Caco-2 (cell line): ENCODE measurements at regions not wholly inside any gene's neighbourhood (a gene's known extent, or its start where the extent isn't known, plus 50 kb on each side); places are given as distances from the start of the nearest gene placed in this dataset.

ENCODE experiments used
- BruUV-seq: library from RNA; stranded (reverse); fragments of 400-500 nt; replicated peaks from 2 replicates; lab custom pipeline; 2021; lab: Mats Ljungman, UMichigan
- CTCF ChIA-PET: fragments of 300-600 bp; sonication (Branson Sonifier 250); formaldehyde crosslinking; loops from one replicate; lab custom pipeline; 2022; ENCODE audit warnings: antibody characterized with exemption; lab: Charles Lee
- POLR2A ChIA-PET: fragments of 300-600 bp; sonication (Branson Sonifier 250); formaldehyde crosslinking; loops from one replicate; lab custom pipeline; 2022; ENCODE audit warnings: antibody characterized with exemption; lab: Charles Lee
- DNase-seq, 2 experiments: peaks; one replicate each; pipeline versions ENCODE4 v3.0.0 to v3.0.0-alpha.2; 2020 to 2022
- H3K27me3 ChIP-seq: replicated peaks from 2 replicates; pipeline ENCODE4 v1.6.0; 2011; ENCODE audit warnings: low read length; ENCODE audit not compliant: control insufficient read depth, insufficient read depth
- H3K36me3 ChIP-seq: 2 replicates; pipeline ENCODE4 v1.5.1; 2011; ENCODE audit warnings: low read length; ENCODE audit not compliant: control insufficient read depth, insufficient read depth
- H3K4me1 ChIP-seq: fragments of 250-450 bp; sonication (Bioruptor Pico); 2 replicates; pipeline ENCODE4 v1.5.1; 2020; ENCODE audit warnings: mild to moderate bottlenecking
- H3K4me3 ChIP-seq: 2 replicates; pipeline ENCODE4 v1.5.1; 2011; ENCODE audit warnings: low read depth, mild to moderate bottlenecking, control low read depth, low read length
- H3K9me3 ChIP-seq: fragments of 250-450 bp; sonication (Bioruptor Pico); 2 replicates; pipeline ENCODE4 v1.5.1; 2020; ENCODE audit warnings: mild to moderate bottlenecking, moderate library complexity
- H3K27ac Mint-ChIP-seq: one replicate; pipeline ENCODE4 v1.8.0; 2022; ENCODE audit warnings: mixed read lengths; ENCODE audit not compliant: unreplicated experiment
- H3K27me3 Mint-ChIP-seq: one replicate; pipeline ENCODE4 v1.8.0; 2022; ENCODE audit warnings: mixed read lengths; ENCODE audit not compliant: insufficient read depth, unreplicated experiment
- H3K36me3 Mint-ChIP-seq: one replicate; pipeline ENCODE4 v1.8.0; 2022; ENCODE audit warnings: mild to moderate bottlenecking, mixed read lengths; ENCODE audit not compliant: insufficient read depth, unreplicated experiment
- H3K4me1 Mint-ChIP-seq: one replicate; pipeline ENCODE4 v1.8.0; 2022; ENCODE audit warnings: low read depth, mixed read lengths; ENCODE audit not compliant: unreplicated experiment
- H3K4me3 Mint-ChIP-seq: one replicate; pipeline ENCODE4 v1.8.0; 2022; ENCODE audit warnings: mild to moderate bottlenecking, moderate library complexity, mixed read lengths; ENCODE audit not compliant: unreplicated experiment
- H3K9me3 Mint-ChIP-seq: one replicate; pipeline ENCODE4 v1.8.0; 2022; ENCODE audit warnings: mixed read lengths; ENCODE audit not compliant: unreplicated experiment
- CTCF ChIP-seq, 2 experiments: fragments of 200-600 bp in 1 of 2; IDR thresholded peaks; 1 replicate in 1 of 2; 2 replicates in 1 of 2; pipeline versions ENCODE4 v1.5.1 to v1.8.0; 2011 to 2022; ENCODE audit warnings: antibody characterized with exemption in 1 of 2, control low read depth in 1 of 2, inconsistent platforms in 1 of 2, low read depth in 1 of 2, low read length in 1 of 2, mild to moderate bottlenecking in 1 of 2, moderate library complexity in 1 of 2; ENCODE audit not compliant: insufficient read depth in 1 of 2, severe bottlenecking in 1 of 2, unreplicated experiment in 1 of 2
- intact Hi-C: fragments of 100-400 bp; cut with micrococcal nuclease; formaldehyde crosslinking; loops from one replicate; pipeline ENCODE4 v1.10.0; 2022; ENCODE audit not compliant: unreplicated experiment

- no TSS peak for BruUV-seq
- Histone ChIP-seq H3K27me3 (no peaks in the 10 kb centered on the region), H3K36me3 (no peaks in the 10 kb centered on the region), H3K4me1 (no peaks in the 10 kb centered on the region), H3K4me3 (no peak overlapping the region), H3K9me3 (no peaks in the 10 kb centered on the region)
- no peaks in the 10 kb centered on the region for H3K36me3 Mint-ChIP-seq
- H3K4me1 Mint-ChIP-seq, result no peaks in the 10 kb centered on the region
- H3K4me3 Mint-ChIP-seq, result no peak overlapping the region
- peaks cover 7% of the 10 kb centered on the region for H3K27me3 Mint-ChIP-seq
- ChIA-PET CTCF (no interaction called here), POLR2A (no interaction called here)
- TF ChIP-seq CTCF (IDR thresholded peaks at IDR 0.05; ENCODE audit: insufficient read depth in 1 of 2, low read depth in 1 of 2, low read length in 1 of 2, severe bottlenecking in 1 of 2, unreplicated experiment in 1 of 2), result no peak
- no peak for DNase-seq
- intact Hi-C loops, result no loop called here
- H3K9me3 Mint-ChIP-seq, result peaks cover 21% of the 10 kb centered on the region
- H3K27ac Mint-ChIP-seq, result no peak overlapping the region
These were observed 138.8 kb upstream of the VSTM2B start for GRCh38 chr19:29386970-29387369.

GRCh38 chr19:29387586-29387985 lies 138.2 kb upstream of the VSTM2B start:
- Mint-ChIP-seq H3K36me3 (no peaks in the 10 kb centered on the region), H3K4me3 (no peak overlapping the region), H3K27ac (no peak overlapping the region), H3K9me3 (peaks cover 21% of the 10 kb centered on the region), H3K4me1 (no peaks in the 10 kb centered on the region), H3K27me3 (peaks cover 7% of the 10 kb centered on the region)
- no peak for TF ChIP-seq CTCF (IDR thresholded peaks at IDR 0.05; ENCODE audit: insufficient read depth in 1 of 2, low read depth in 1 of 2, low read length in 1 of 2, severe bottlenecking in 1 of 2, unreplicated experiment in 1 of 2)
- Histone ChIP-seq H3K27me3 (no peaks in the 10 kb centered on the region), H3K4me1 (no peaks in the 10 kb centered on the region), H3K9me3 (no peaks in the 10 kb centered on the region), H3K4me3 (no peak overlapping the region), H3K36me3 (no peaks in the 10 kb centered on the region)
- BruUV-seq, result no TSS peak
- no peak for DNase-seq
- intact Hi-C loops, result no loop called here
- CTCF ChIA-PET, result no interaction called here
- POLR2A ChIA-PET, result no interaction called here

- ChIA-PET POLR2A (no interaction called here), CTCF (no interaction called here)
- Histone ChIP-seq H3K27me3 (no peaks in the 10 kb centered on the region), H3K9me3 (no peaks in the 10 kb centered on the region), H3K36me3 (no peaks in the 10 kb centered on the region), H3K4me1 (no peaks in the 10 kb centered on the region), H3K4me3 (no peak overlapping the region)
- Mint-ChIP-seq H3K27ac (no peak overlapping the region), H3K9me3 (peaks cover 21% of the 10 kb centered on the region), H3K27me3 (peaks cover 3% of the 10 kb centered on the region), H3K4me1 (no peaks in the 10 kb centered on the region), H3K36me3 (no peaks in the 10 kb centered on the region), H3K4me3 (no peak overlapping the region)
- intact Hi-C loops, result no loop called here
- DNase-seq, result no peak
- BruUV-seq, result no TSS peak
- TF ChIP-seq CTCF (IDR thresholded peaks at IDR 0.05; ENCODE audit: insufficient read depth in 1 of 2, low read depth in 1 of 2, low read length in 1 of 2, severe bottlenecking in 1 of 2, unreplicated experiment in 1 of 2), result no peak
These were observed 136.3 kb upstream of the VSTM2B start for GRCh38 chr19:29389495-29389894.
